Esophagus squamous epithelium (tissue), 5 donors: ENCODE measurements at regions not wholly inside any gene's neighbourhood (a gene's known extent, or its start where the extent isn't known, plus 50 kb on each side); places are given as distances from the start of the nearest gene placed in this dataset.

Source experiments
- DNase-seq: peaks from one replicate; lab custom pipeline; 2025; lab: John Stamatoyannopoulos, UW
- H3K27ac ChIP-seq, 4 donors: fragments of 200-600 bp; sonication (generic); one replicate each; pipeline ENCODE4 v1.5.1; 2016 to 2019; ENCODE audit warnings: mild to moderate bottlenecking in 1 of 4
- H3K27me3 ChIP-seq, 4 donors: fragments of 200-600 bp; sonication (generic); 1 replicate in 3 of 4; 2 replicates in 1 of 4; pipeline versions ENCODE4 v1.5.1 to v1.6.0; 2017 to 2021; ENCODE audit warnings: antibody characterized with exemption in 1 of 4
- H3K36me3 ChIP-seq, 3 donors: fragments of 200-600 bp; sonication (generic); one replicate each; pipeline ENCODE4 v1.5.1; 2016 to 2019
- H3K4me1 ChIP-seq, 3 donors: fragments of 200-600 bp; sonication (generic); one replicate each; pipeline ENCODE4 v1.5.1; 2017 to 2019
- H3K4me3 ChIP-seq, 4 donors: fragments of 200-600 bp; sonication (generic); 1 replicate in 3 of 4; 2 replicates in 1 of 4; pipeline ENCODE4 v1.5.1; 2016 to 2019; ENCODE audit warnings: mild to moderate bottlenecking in 2 of 4, moderate library complexity in 1 of 4
- H3K9me3 ChIP-seq, 3 donors: fragments of 200-600 bp; sonication (generic); one replicate each; pipeline ENCODE4 v1.5.1; 2016 to 2019
- POLR2A ChIP-seq, 4 donors: fragments of 450-650 bp; IDR thresholded peaks; one replicate each; pipeline ENCODE4 v1.6.1; 2017; ENCODE audit warnings: antibody characterized with exemption in 4 of 4, mild to moderate bottlenecking in 4 of 4, moderate library complexity in 3 of 4
- WGBS, 2 donors: methylation state at CpG; one replicate each; pipeline ENCODE4 v1.1.5; 2018; 5-methylcytosine and 5-hydroxymethylcytosine counted together
- intact Hi-C: fragments of 100-400 bp; cut with DNase I; formaldehyde crosslinking; loops from one replicate; pipeline ENCODE4 v1.15.0; 2022
- TF ChIP-seq, protein P1 (sequence below), 6 experiments: fragments of 450-650 bp in 4 of 6; fragments of 200-600 bp in 2 of 6; sonication (generic) in 2 of 6; IDR thresholded peaks; one replicate each; pipeline ENCODE4 v1.5.1; 2016 to 2019; ENCODE audit warnings: antibody characterized with exemption in 6 of 6, mild to moderate bottlenecking in 4 of 6, moderate library complexity in 4 of 6
- donor health status: DM: yes; HTN: yes; CAD: no.

DNA sequence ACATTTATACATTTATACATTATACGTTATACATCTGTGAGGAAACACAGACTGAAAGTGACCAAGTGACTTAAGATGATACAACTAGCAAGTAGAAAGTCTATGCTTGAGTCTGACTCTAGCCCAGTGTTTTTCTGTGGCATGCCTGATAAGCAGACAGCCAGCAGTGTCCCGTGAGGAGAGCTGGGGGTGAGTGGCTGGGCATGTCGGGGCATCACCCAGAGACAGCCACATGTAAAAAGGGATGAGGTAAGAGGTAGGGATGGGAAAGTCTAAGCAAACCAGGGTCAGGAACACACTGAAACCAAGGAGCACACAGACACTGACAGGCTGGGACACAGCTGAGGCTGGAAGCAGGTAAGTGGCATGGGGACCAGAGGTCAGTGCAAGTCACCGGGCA lies 333.2 kb downstream of the FOXO1 start:
- peaks cover 0 to 6% (median 0%) of the 10 kb centered on the region in 4 donors for H3K27me3 ChIP-seq
- WGBS, 2 donors = 69 to 74% methylated on average over 4 of the region's 4 CpGs
- peaks cover 0 to 10% (median 6%) of the 10 kb centered on the region in 3 donors for H3K4me1 ChIP-seq
- DNase-seq = no peak
- intact Hi-C loops = no loop called here
- no peak overlapping the region for H3K4me3 ChIP-seq
- H3K36me3 ChIP-seq = no peaks in the 10 kb centered on the region
- H3K27ac ChIP-seq = no peak overlapping the region
- no peak for TF ChIP-seq POLR2A (IDR thresholded peaks at IDR 0.05)
- TF ChIP-seq, protein P1, sequence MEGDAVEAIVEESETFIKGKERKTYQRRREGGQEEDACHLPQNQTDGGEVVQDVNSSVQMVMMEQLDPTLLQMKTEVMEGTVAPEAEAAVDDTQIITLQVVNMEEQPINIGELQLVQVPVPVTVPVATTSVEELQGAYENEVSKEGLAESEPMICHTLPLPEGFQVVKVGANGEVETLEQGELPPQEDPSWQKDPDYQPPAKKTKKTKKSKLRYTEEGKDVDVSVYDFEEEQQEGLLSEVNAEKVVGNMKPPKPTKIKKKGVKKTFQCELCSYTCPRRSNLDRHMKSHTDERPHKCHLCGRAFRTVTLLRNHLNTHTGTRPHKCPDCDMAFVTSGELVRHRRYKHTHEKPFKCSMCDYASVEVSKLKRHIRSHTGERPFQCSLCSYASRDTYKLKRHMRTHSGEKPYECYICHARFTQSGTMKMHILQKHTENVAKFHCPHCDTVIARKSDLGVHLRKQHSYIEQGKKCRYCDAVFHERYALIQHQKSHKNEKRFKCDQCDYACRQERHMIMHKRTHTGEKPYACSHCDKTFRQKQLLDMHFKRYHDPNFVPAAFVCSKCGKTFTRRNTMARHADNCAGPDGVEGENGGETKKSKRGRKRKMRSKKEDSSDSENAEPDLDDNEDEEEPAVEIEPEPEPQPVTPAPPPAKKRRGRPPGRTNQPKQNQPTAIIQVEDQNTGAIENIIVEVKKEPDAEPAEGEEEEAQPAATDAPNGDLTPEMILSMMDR (IDR thresholded peaks at IDR 0.05) = no peak
- no peaks in the 10 kb centered on the region for H3K9me3 ChIP-seq

DNA sequence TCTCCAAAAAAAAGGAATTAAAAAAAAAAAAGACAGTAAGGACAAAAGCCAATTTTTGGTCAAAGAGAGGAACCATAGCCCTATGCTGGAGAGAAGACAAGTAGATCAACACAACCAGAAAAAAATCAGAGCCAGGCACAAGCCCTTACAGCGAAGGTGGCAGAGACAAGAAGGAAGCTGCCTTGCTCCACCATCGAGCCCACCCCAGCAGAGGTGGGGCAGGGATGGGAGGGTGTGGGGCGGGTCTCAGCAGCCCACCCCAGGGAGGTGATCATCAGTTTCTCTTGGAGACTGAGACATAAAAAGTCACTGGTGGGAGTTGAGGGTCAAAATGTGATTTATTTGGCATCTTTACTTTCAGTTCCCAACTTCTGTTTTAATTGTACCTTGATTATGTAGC lies 332.4 kb downstream of the FOXO1 start:
- no peak for TF ChIP-seq POLR2A (IDR thresholded peaks at IDR 0.05)
- TF ChIP-seq, protein P1 (IDR thresholded peaks at IDR 0.05) = no peak
- intact Hi-C loops = no loop called here
- no peak overlapping the region for H3K27ac ChIP-seq
- peaks cover 0 to 10% (median 6%) of the 10 kb centered on the region in 3 donors for H3K4me1 ChIP-seq
- H3K36me3 ChIP-seq = no peaks in the 10 kb centered on the region
- H3K27me3 ChIP-seq = peaks cover 0 to 7% (median 0%) of the 10 kb centered on the region in 4 donors
- no peak overlapping the region for H3K4me3 ChIP-seq
- no peaks in the 10 kb centered on the region for H3K9me3 ChIP-seq
- DNase-seq = no peak
- WGBS, 2 donors = 82 to 87% methylated on average over 3 of the region's 3 CpGs

DNA sequence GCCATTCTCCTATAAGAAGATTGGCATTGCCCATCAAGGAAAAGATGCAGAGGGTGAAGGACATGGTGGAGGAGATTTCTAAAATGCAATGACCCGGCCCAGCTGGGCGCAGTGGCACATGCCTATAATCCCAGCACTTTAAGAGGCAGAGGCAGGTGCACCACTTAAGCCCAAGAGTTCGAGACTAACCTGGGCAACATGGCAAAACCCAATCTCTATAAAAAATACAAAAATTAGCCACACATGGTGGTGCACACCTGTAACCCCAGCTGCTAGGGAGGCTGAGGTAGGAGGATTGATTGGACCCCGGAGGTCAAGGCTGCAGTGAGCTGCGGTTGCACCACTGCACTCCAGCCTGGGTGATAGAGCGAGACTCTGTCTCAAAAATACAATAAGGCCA lies 331.8 kb downstream of the FOXO1 start:
- TF ChIP-seq, protein P1 (IDR thresholded peaks at IDR 0.05) = no peak
- TF ChIP-seq POLR2A (IDR thresholded peaks at IDR 0.05) = no peak
- DNase-seq = no peak

DNA sequence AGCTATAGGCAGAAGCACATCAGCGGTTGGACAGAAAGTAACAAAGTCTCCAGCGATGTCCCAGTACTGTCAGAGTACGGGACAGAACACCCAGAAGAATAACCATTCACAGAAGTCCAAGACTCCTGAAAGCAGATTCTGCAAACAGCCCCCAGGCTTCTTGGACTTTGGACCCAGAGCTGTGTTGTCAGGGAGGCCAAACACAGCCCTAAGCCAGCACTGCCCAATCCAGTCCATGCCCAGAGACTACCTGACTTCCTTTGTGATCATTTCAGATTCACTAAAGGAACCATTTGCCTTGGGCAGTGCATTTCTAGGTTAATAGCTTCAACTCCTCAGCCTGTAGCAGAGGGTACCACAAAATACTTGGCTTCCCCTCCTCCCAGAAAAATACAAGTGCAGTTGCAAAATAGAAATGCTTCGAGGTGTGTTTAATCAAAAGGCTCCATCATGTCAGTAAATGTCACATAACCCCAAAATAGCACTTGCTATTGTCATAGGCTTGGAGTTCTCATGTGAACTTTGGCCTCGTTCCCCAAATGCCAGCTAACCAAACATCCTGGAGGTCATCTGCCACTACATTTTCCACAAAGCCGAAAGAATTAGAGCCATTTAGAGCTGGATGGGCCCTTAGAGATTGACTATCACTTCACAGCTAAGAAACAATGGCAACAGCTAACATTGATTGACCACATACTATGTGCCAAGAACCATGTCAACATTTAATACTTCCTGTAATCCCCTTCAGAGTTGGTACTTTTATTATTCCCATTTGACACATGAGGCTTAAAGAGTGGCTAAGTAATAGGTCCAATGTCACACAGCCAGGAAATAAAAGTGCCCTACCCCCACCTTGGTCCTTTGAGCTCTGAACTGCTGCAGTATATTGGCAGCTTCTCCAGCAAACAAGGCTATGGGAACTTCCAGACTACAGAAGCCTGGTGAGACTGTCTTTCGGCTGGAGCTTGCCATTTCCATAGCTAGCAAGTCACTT lies 329.9 kb downstream of the FOXO1 start:
- no peaks in the 10 kb centered on the region for H3K36me3 ChIP-seq
- H3K27me3 ChIP-seq = peaks cover 0 to 9% (median 0%) of the 10 kb centered on the region in 4 donors
- H3K9me3 ChIP-seq = no peaks in the 10 kb centered on the region
- TF ChIP-seq, protein P1 (IDR thresholded peaks at IDR 0.05) = no peak
- no peak for TF ChIP-seq POLR2A (IDR thresholded peaks at IDR 0.05)
- no peak overlapping the region for H3K4me3 ChIP-seq
- DNase-seq = no peak
- WGBS, 2 donors = 52 to 83% methylated on average over 4 to 6 of the region's 7 CpGs
- intact Hi-C loops = no loop called here
- H3K4me1 ChIP-seq = peaks cover 0 to 10% (median 6%) of the 10 kb centered on the region in 3 donors
- H3K27ac ChIP-seq = peak overlapping the region in 2 of 4 donors; percentile 25

More for the DNA sequence above, 331.8 kb downstream of the FOXO1 start:
- H3K9me3 ChIP-seq = no peaks in the 10 kb centered on the region
- no peak overlapping the region for H3K4me3 ChIP-seq
- peaks cover 0 to 10% (median 6%) of the 10 kb centered on the region in 3 donors for H3K4me1 ChIP-seq
- 92 to 95% methylated on average over 4 to 6 of the region's 6 CpGs for WGBS, 2 donors
- no peaks in the 10 kb centered on the region for H3K36me3 ChIP-seq
- H3K27ac ChIP-seq = no peak overlapping the region
- H3K27me3 ChIP-seq = peaks cover 0 to 7% (median 0%) of the 10 kb centered on the region in 4 donors
- intact Hi-C loops = no loop called here

DNA sequence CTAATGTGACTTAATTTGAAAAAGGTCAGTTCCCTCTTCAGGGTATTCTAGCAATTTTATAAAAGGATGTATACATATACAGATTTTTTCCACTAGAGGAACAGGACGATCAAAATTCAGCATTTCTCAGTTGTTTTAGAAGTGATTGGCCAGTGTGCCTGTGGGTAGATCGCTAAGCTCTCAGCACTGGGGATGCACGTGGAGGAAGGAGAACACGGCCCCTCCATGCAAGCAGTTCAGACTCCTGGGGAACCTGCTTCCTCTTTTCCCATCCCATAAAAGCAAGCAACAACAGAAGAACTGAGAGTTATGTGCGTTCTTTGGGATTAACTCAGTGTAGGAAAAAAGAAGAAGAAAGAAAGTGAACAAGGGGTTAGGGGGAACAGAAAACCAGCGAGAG lies 328.8 kb downstream of the FOXO1 start:
- no peak for DNase-seq
- no peak for TF ChIP-seq POLR2A (IDR thresholded peaks at IDR 0.05)
- TF ChIP-seq, protein P1 (IDR thresholded peaks at IDR 0.05) = no peak

More for the DNA sequence above, 328.8 kb downstream of the FOXO1 start:
- Histone ChIP-seq H3K9me3 (no peaks in the 10 kb centered on the region), H3K27me3 (peaks cover 0 to 15% (median 0%) of the 10 kb centered on the region in 4 donors), H3K27ac (no peak overlapping the region), H3K36me3 (no peaks in the 10 kb centered on the region), H3K4me3 (no peak overlapping the region), H3K4me1 (peaks cover 0 to 12% (median 6%) of the 10 kb centered on the region in 3 donors)
- intact Hi-C loops = no loop called here
- 85 to 89% methylated on average over 6 of the region's 6 CpGs for WGBS, 2 donors
